ENCODE measurements at regions not wholly inside any gene's neighbourhood (a gene's known extent, or its start where the extent isn't known, plus 50 kb on each side); places are given as distances from the start of the nearest gene placed in this dataset.
"Not testable (repeated sequence)": the region's sequence is repeated elsewhere in the genome, so short reads cannot be mapped to it uniquely, and the experiment has no call there.

DNA sequence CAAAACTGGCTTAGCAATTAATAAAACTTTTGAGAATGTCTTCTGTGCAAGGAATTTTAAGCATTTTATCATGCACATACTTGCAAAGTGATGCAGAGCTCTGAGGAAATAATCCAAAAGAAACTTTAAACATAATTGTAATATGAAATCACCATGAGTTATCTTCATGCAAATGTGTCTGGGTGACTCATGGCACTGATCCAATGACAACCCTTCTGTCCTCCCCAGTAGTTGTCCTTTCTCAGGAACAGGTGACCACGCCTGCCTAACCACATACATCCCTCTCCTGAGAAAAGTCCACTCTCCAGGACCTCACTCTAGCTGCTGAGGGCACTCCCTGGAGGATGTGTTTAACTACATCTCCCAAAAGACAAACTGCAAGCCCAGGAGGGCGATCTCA, 530.6 kb upstream of the IL12A start:
- DNase-seq (ENCODE audit: low spot score), result peak; percentile 99

DNA sequence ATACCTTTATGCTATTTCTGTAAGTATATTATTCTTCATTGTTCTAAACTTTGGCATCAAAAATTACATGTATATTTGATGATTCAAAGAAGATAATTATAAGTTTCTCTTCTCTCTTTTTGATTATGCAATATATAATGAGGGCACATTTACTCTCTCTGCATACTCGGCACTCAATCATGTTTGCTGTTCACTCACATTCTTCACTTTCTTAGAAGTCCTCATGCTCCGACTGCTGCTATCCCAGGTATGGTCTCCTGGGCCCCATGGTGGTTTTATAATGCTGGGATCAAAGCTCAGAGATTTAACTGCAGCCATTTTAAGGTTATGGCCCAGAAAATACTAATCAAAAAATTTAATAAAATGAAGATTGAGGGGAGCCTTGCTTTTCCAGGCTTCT, 529.7 kb upstream of the IL12A start:
- DNase-seq (ENCODE audit: low spot score), result peak; percentile 14

GRCh38 chr3:159472611-159473010, 516.0 kb upstream of the IL12A start:
- no peak for DNase-seq (ENCODE audit: low spot score)

DNA sequence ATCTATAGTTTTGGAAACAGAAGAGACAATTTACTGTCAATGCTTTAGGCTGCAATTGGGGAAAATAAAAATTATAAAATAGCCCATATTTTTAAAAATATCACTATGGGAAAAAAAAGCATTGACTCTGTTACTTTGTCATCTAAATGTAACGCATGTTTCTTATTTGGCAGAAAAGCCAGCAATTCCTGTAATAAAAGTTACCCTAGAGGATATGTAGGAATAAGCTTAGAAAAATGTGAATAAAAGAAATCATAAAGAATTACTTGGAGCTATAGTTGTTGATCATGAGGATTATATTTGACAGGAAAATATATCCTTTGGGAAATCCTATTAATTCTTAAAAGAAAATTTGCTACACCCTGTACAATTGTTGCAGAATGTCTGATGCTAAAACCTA, 515.4 kb upstream of the IL12A start:
- DNase-seq (ENCODE audit: low spot score), result no peak

GRCh38 chr3:159480046-159480445, 508.6 kb upstream of the IL12A start:
- DNase-seq (ENCODE audit: low spot score), result peak; percentile 31

- no peak for DNase-seq (ENCODE audit: low spot score)
These were observed 506.2 kb upstream of the IL12A start for GRCh38 chr3:159482241-159482993.

DNA sequence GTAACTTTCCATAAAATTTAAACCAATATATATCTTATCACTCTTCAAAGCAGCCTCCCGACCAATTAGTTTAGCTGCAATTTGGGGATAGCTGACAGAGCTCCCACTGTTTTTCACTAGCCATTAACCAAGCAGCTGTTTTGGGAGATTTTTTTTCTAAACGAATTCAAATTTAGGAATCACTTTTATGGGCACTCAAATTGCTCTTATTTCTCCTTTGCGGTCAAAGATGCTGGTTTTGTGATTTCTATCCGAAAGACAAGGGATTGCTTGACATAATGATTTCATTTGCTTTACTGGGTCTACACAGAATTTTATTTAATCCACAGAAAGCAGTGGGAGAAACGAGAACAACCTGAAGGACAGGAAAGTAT, 505.7 kb upstream of the IL12A start:
- DNase-seq (ENCODE audit: low spot score), result no peak

- DNase-seq (ENCODE audit: low spot score), result peak; percentile 20
These were observed 502.1 kb upstream of the IL12A start for GRCh38 chr3:159486580-159486979.

DNA sequence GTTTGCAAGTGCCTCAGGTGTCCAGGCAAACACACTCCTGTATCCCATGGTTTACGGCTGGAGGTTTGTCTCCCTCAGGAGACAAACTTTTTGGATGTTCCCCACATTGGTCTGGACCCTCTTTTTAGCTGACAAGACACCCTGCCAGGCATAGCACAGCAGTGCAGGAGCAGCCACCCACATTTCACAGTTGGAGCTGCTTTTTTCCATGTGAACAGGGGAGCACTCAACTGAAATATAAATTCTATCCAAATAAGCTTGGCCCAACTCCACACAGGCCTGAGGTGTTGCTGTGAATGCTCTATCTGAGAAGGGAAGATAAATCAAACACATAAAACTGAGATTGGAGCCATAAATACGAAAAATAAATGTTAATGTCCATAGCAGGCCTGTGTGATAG, 501.3 kb upstream of the IL12A start:
- DNase-seq (ENCODE audit: low spot score), result no peak

- DNase-seq (ENCODE audit: low spot score), result no peak
These were observed 500.0 kb upstream of the IL12A start for GRCh38 chr3:159488602-159489001.

DNA sequence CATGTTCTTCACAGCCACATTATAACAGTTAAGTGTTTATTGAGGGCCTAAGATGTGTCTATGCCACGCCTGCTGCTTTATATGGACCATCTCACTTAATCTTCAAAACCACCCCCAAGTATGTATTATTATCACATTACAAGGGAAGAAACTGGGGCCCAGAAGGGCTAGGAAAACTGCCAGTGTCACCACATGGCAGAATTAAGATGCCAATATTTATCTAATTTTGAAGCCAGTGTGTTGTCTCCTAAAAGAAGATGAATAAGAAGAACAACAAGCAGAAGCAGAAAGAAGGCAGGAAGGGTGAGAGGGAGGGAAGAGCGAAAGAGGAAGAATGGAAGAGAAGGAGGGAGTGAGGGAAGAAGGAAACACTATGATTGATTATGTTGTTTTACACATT, 491.3 kb upstream of the IL12A start:
- no peak for DNase-seq (ENCODE audit: low spot score)

DNA sequence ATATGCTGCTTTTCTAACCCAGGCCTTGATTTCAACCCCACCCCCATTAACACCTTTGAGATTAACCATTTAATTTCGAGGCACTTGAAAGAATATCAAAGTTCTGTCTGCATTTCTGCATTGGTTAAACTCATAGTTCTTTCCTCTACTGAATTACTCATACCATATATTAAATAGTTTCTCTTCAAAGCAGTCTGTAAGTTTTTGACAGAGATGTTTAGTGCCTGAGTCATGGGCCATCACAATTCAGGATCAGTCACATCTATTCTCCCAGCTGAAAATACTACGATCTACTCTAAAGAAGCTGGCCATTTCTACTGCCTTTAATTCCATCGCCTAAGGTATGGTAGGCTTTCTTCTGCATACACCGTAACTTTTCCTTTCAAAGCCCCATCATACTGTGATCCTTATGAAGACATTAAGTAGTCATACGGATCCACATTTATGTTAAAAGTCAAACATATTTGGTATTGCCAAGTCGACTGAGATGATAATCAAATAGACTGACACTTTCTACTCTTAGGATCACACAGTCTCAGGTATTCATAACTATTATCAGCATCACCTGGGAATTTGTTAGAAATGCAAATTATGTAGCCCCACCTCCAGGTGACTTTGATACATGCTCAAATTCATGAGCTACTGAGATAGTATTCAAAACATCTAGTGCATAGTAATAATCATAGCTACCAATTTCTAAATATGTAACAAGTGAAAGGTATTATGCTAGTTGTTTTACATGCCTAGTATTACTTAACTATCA, 489.4 kb upstream of the IL12A start:
- peak; percentile 53 for DNase-seq (ENCODE audit: low spot score)

DNA sequence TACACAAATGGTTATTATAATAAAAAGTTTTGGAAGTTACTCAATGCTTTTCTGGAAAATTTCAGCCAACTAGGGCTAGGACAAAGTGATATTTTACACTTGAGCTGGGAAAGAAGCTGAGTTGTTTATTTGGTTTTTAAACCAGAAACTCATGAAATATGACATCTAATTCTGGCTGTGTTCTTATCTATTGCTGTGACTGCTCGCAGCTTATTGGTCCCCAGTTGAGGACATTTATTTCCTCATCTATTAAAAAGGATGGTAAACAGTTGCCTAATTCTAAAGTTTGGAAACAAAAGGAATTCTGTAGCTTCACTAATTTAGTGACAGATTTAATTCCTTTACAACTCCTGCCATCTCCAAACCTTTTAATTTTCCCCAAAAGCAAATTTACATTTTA, 487.6 kb upstream of the IL12A start:
- DNase-seq (ENCODE audit: low spot score), result no peak

DNA sequence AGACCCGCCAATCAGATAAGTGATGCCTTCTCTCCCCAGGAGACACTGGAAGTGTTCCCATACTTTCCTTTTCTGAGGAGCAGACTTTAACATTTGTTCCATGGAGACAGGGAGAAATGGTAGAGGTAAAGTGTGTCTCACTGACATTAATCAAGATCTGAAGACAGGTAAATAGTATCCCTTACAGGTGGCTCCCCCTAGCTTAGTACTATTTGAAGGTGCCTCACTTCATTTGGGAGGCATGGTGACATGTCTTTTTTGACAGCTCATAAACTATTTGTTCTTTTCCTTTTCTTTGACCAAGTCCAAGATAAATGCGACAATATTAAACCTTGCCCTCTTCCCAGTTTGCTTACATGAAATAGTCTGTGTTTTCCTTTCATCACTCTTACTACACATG, 485.6 kb upstream of the IL12A start:
- no peak for DNase-seq (ENCODE audit: low spot score)

GRCh38 chr3:159510988-159511387, 477.6 kb upstream of the IL12A start:
- not testable (repeated sequence) for DNase-seq (ENCODE audit: low spot score)

DNA sequence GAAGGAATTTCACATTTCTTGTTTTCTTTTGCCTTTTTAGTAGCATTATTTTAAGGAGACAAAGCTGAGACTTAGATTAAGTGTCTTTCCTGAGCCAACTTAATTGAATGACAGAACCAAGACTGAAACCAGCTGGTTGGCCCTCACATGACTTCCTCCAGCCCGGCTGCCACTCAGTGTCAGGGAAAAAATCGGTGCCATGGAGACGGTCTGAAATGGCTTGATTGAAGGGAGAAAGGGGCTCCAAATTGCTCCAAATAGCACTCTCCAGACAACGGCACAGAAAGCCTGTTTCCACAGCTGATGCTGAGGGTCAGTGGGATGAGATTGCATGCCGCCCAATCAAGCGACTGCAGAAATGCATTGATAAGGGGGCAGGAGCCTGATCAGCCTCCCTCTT, 475.2 kb upstream of the IL12A start:
- no peak for DNase-seq (ENCODE audit: low spot score)

GRCh38 chr3:159513867-159514380, 474.7 kb upstream of the IL12A start:
- DNase-seq (ENCODE audit: low spot score), result no peak

- DNase-seq (ENCODE audit: low spot score), result no peak
These were observed 471.5 kb upstream of the IL12A start for GRCh38 chr3:159517105-159517504.

DNA sequence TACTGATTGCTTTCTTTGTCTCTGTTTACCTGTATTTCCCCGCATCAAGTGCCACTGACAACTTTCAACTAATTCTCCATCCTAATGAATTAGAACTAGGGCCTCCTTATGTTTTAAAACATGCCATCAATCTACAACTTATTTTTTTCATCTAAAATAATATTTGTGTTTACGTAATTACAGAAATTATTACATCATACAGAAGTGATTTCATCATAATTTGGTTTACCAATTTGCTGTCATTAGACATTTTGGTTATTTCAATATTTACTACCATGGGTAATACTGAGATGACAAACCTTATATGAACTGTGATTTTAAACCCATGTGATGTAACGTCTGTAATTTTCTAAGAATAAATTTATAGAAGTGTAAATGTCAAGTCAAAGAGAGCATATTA, 468.0 kb upstream of the IL12A start:
- no peak for DNase-seq (ENCODE audit: low spot score)

- DNase-seq (ENCODE audit: low spot score), result no peak
These were observed 466.4 kb upstream of the IL12A start for GRCh38 chr3:159522276-159522675.

DNA sequence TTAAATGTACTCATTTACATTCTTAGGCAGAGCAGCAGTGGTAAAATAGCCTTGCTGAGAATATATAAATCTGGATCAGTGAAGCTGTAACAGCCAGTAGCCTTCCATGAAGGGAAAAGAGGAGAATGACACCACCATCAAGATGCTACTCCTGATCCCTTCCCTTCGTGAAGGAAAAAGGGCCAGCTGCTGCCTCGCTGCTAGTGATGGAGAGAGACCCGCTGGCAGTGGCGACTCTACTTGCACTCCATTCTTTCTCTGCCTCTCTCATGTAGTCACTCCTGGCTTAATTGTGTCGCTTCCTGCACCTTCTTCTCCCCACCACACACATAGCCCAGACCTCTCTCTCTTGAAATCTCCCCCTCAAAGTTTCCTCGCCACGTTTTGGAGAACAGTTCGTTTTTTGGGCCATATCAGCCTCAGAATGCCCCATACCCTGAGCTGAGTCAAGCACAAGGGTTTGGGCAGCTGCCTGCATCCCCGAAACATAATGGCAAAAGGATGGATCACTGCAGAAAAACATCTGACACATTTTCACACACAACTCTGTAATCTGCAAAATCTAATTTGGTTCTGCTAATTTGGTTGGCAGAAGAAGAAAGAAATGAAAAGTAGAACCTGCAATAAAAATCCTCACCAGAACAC, 460.3 kb upstream of the IL12A start:
- no peak for DNase-seq (ENCODE audit: low spot score)

DNA sequence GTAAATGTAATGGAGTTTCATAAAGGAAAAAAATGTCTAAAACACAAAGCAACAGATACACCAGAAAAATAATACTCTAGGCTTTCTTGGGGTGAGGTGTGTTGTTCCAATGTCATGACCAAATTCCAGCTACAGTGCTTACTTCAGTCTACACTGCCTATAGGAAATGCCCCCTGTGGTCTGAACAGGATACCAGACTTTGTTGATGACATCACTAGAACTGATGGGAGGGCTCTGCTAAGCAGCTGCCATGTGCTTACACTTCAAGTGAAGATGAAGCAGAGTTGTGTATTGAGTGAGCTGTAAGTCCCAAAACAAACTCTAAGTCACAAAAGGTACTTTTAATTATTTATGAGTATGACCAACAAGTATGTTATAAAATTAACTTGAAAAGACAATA, 456.1 kb upstream of the IL12A start:
- DNase-seq (ENCODE audit: low spot score), result peak; percentile 22

DNA sequence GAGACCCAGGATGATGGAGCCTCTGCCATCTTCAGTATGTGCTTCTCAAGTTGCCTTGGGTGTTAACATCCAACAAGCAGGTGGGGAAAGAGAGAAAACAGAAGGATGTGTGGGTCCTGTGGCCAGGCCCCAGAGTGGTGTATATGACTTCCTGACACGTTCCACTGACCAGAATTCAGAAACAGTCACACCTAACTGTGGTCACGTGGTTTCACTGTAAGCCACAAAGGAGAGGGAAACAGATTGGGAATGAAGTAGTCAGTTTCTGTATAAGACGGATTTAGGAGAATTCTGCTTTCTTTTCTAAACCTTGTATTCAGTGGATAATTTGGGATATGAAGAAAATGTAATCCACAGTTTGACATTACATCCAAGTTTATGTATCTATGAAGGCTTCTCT, 454.1 kb upstream of the IL12A start:
- peak; percentile 21 for DNase-seq (ENCODE audit: low spot score)
